ENCODE measurements at regions not wholly inside any gene's neighbourhood (a gene's known extent, or its start where the extent isn't known, plus 50 kb on each side); places are given as distances from the start of the nearest gene placed in this dataset.
A peak's percentile ranks its signal among the peaks of the same experiment; 100 is the strongest.

DNA sequence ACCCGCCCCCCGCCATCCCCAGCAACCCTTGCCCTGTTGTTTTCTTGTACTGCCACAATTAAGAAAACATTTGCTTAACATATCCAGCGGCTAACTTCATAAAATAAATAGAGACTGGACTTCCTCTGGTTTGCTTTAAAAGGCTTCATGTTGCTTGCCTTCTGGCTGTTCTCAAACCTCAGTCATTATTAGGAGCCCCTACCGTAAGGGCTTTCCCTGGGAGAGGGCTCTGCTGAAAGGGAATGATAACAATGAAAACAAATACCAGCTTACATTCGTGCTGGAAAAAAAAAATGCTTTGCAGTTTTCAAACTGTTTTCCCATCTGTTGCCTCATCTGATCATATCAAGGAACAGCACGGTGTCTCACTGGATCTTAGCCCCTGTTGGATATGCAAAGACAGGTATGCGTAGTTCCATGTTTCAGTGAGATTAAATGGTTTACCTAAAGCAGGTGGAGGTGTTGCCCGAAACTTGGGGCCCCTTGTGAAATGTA, 77.2 kb upstream of the VGLL4 start:
- Histone ChIP-seq H3K36me3 (replicated peaks) (no peaks in the 10 kb centered on the region), H3K27ac (no peak overlapping the region), H3K27me3 (replicated peaks) (peaks cover 9% of the 10 kb centered on the region), H3K4me3 (ENCODE audit: low read depth, low read length) (no peak overlapping the region)
- no peak for DNase-seq
- TF ChIP-seq, protein P1, sequence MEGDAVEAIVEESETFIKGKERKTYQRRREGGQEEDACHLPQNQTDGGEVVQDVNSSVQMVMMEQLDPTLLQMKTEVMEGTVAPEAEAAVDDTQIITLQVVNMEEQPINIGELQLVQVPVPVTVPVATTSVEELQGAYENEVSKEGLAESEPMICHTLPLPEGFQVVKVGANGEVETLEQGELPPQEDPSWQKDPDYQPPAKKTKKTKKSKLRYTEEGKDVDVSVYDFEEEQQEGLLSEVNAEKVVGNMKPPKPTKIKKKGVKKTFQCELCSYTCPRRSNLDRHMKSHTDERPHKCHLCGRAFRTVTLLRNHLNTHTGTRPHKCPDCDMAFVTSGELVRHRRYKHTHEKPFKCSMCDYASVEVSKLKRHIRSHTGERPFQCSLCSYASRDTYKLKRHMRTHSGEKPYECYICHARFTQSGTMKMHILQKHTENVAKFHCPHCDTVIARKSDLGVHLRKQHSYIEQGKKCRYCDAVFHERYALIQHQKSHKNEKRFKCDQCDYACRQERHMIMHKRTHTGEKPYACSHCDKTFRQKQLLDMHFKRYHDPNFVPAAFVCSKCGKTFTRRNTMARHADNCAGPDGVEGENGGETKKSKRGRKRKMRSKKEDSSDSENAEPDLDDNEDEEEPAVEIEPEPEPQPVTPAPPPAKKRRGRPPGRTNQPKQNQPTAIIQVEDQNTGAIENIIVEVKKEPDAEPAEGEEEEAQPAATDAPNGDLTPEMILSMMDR (IDR thresholded peaks at IDR 0.05; ENCODE audit: low read depth, low read length, missing control alignments): no peak
- in situ Hi-C loops (cut with HindIII; ENCODE audit: low pct_ligation_motif_present, low sequenced_read_pairs): no loop called here

DNA sequence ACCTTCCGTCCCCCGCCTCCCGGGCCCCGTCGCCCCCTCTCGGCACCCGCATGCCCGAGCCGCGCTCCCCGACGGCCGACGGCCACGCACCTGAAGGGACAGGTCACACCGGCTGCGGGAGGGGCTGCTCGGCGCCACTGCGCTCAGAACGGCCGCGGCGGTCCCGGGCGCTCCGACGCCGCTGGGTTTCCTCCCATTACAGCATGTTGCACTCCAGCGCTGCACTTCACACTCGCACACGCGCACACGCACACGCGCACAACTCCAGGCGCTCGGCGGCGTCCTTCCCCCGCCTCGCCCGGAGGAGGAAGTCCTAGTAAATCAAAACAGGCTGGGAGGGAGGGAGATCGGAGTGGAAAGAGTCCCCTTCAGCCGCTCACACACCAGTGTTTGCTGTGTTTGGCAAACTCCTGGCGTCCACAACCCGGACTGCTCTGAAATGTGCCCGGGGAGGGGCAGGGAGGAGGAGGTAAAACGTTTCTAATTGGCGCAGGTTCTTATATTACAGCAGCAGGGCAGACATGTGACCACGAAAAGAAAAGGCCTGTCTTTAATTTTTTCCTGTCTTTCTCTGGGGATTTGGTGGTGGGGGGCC, 76.7 kb upstream of the VGLL4 start:
- peaks cover 8% of the 10 kb centered on the region for H3K27me3 ChIP-seq (replicated peaks)
- peak overlapping the region; percentile 59 for H3K4me3 ChIP-seq (ENCODE audit: low read depth, low read length)
- in situ Hi-C loops (cut with HindIII; ENCODE audit: low pct_ligation_motif_present, low sequenced_read_pairs): no loop called here
- DNase-seq: peak; percentile 39
- no peak overlapping the region for H3K27ac ChIP-seq
- no peaks in the 10 kb centered on the region for H3K36me3 ChIP-seq (replicated peaks)
- TF ChIP-seq, protein P1 (IDR thresholded peaks at IDR 0.05; ENCODE audit: low read depth, low read length, missing control alignments): no peak

DNA sequence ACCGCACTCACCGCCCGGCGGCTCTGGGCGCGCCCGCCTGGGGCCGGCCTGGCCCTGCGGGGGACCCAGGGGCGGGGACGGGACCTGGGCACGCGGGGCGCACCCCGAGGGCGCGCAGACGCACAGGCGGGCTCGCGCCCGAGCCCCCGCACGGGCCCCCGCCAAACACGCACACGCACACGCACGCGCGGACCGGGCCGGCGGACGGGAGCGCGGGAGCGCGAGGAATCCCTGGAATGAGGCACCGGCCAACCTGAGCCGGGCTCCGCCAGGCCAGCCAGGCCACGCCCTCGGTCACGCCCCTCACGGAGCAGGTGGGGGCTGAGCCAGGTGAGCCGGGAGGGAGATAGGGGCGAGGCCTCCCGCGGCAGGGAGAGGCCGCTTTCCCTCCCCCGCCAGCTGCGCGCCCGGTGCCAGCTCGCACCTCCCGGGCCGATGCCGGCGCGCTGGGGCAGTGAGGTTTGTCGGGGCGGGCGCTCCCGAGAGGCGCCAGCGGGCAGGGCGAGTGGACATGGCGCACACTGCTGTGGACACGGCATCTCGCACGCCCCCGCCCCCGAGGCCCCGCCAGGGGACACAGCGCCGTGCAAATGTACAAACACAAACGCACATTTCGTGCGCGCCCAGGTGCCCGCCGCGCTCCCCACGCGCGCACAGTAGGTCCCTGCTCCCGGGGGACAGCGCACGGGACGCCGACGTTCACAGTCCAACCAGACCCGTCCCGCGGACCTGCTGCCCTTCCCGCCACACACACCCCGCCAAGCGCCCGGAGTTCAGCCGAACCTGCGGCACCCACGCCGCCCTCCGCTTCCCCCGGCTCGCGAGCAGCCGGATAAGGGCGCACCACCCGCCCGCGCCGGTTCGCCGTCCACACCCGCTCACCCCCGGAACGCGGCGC, 75.9 kb upstream of the VGLL4 start:
- in situ Hi-C loops (cut with HindIII; ENCODE audit: low pct_ligation_motif_present, low sequenced_read_pairs): no loop called here
- TF ChIP-seq, protein P1 (IDR thresholded peaks at IDR 0.05; ENCODE audit: low read depth, low read length, missing control alignments): no peak
- peak overlapping the region; percentile 50 for H3K27ac ChIP-seq
- H3K4me3 ChIP-seq (ENCODE audit: low read depth, low read length): peak overlapping the region; percentile 59
- DNase-seq: peak; percentile 12
- peaks cover under 1% of the 10 kb centered on the region for H3K27me3 ChIP-seq (replicated peaks)
- no peaks in the 10 kb centered on the region for H3K36me3 ChIP-seq (replicated peaks)

DNA sequence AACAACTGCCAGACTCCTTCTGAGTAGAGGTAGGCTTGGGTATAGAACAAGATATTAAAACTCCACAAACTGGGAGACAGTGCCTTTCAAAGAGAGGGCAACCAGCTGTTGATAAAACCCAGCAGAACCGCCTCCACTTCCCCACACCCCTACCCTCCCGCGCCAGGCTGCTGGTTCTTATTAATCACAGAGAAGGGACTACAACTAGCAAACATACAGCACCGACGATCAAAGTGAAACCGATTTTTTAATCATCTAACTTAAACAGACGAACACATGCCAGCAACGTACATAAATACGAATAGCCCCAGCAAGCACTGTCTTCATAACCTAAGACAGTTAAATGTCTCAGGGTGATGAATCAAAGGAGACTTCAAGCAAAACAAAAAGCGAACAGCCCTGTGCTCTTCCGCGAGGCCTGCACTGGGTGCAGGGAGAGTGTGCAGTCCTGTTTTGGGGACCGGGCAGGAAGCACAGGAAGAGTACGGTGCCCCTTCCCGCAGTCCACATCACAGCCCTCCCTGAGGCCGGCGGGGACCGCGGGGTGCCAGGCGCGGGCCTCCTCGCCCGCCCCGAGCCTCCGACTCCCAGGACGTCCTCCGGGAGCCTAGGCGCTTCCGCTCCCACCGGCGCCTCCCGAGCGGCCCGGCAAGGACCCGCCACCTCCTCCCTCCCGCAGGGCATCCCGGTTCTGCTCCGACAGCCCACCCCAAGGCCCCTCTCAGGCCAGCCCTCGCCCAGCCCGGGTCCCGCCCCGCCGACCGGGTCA, 75.1 kb upstream of the VGLL4 start:
- DNase-seq: peak; percentile 49
- peak overlapping the region; percentile 50 for H3K27ac ChIP-seq
- in situ Hi-C loops (cut with HindIII; ENCODE audit: low pct_ligation_motif_present, low sequenced_read_pairs): no loop called here
- TF ChIP-seq, protein P1 (IDR thresholded peaks at IDR 0.05; ENCODE audit: low read depth, low read length, missing control alignments): no peak
- H3K36me3 ChIP-seq (replicated peaks): no peaks in the 10 kb centered on the region
- H3K4me3 ChIP-seq (ENCODE audit: low read depth, low read length): peak overlapping the region; percentile 59
- no peaks in the 10 kb centered on the region for H3K27me3 ChIP-seq (replicated peaks)

DNA sequence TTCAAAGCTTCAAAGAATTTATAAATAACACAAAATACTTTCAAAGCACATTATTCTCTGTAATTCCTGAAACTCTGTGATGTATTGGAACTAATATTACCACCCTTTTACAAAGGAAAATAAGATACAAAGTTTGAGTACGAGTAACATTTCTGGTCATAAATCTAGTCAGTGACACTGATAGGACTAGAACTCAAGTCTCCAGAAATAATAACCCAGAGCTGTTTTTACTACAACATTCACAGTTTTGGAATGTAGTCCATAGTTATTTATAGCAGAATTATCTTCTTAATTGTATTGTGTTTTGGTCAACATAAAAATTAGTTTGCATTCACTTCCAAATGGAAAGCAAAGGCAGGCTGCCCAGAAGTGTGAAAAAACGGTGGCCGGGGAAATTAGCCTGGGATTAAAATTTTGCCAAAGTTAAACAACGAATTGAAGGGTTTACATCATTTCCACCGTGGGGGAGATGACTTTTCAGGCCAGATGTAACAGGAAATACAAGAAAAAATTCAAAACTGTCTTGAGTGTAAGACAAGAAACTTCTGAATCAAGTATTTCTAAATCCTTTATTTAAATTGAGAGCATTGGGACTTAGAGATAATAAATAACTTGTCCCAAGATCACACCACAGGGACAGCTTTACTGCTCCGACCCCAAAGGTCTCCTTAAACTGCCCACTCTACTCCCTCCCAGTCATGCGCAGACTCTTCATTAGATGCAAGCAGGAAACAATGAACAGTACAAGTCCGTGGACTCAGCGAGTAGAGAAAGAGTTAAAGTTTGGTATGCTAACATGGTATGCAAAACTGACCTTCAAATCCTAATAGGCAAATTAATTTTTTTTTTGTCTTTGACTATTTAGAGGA, 74.3 kb upstream of the VGLL4 start:
- Histone ChIP-seq H3K27me3 (replicated peaks) (no peaks in the 10 kb centered on the region), H3K36me3 (replicated peaks) (no peaks in the 10 kb centered on the region), H3K4me3 (ENCODE audit: low read depth, low read length) (peak overlapping the region; percentile 59), H3K27ac (peak overlapping the region; percentile 50)
- TF ChIP-seq, protein P1 (IDR thresholded peaks at IDR 0.05; ENCODE audit: low read depth, low read length, missing control alignments): no peak
- in situ Hi-C loops (cut with HindIII; ENCODE audit: low pct_ligation_motif_present, low sequenced_read_pairs): no loop called here
- peak; percentile 35 for DNase-seq

Measured in brain microvascular endothelial cell (primary cell).